ENCODE measurements at regions not wholly inside any gene's neighbourhood (a gene's known extent, or its start where the extent isn't known, plus 50 kb on each side); places are given as distances from the start of the nearest gene placed in this dataset.
"Not testable (repeated sequence)": the region's sequence is repeated elsewhere in the genome, so short reads cannot be mapped to it uniquely, and the experiment has no call there.

DNA sequence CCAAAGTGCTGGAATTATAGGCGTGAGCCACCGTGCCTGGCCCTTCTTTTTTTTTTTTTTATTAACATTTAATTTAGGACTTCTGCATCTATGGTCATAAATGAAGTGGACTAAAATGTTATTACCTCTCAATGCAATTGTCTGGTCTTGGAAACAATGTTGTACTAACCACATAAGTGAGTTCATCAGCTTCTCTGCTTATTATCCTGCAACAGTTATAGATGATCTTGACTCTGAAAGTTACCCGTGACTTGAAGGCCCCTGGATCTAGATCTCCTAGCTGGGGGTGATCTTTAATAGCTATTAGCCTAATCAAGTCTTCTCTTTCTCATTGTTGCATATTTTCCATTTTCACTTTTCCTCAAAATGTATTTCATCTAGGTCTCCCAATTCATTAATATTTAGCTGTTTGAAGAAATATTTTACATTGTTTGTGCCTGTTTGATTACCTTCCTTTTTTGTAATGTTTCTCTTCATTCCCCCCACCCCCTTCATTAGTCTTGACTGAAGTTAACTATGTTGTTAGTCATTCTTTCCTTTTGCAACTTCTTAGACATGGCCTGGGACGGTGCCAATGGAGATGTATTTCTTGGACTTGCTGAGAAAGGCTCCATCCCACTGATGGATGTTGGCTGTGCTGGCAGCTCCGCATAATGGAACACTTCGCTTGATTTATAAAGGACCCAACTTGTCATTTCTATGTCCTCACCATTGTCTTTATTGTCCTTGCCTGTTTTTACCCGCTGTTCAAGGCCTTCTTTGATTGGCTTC lies 141.6 kb upstream of the RIOK3 start:
- DNase-seq, result no peak

DNA sequence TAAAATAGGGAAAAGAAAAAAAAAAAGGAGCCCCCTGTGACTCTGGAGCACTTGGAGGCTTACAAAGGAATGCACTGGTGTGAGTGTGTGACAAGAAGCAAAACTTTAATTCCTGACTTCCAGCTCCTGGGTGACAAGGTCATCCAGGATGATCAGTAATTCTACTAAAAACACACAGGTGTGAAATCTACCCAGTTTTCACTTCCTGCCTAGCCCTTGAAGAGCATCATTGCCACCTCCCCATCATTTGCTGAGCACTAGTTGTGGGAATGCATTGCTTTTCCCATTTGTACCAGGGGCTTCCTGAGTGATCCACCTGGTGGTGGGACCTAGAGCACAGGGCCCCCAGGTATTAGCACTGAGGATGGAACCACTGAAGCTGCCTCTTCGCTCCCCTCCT lies 139.7 kb upstream of the RIOK3 start:
- no peak for DNase-seq

DNA sequence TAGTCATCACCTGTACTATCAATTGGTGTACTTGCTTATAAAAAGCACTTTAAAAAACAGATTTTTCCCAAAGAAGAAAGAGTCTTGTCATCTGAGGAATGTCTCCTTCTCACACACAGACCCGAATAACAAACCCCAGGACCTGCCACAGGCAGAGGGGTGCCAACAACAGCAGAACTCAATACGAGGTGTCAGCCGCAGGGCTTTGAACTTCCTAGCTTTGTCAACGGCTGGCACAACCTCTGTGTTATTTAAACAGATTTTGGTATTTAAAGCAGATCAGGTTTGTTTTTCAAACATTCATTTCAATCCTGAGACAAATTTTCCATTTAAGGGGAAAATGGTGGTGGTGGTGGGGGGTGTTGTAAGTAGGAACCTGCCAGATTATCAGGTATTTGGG lies 138.4 kb upstream of the RIOK3 start:
- no peak for DNase-seq

DNA sequence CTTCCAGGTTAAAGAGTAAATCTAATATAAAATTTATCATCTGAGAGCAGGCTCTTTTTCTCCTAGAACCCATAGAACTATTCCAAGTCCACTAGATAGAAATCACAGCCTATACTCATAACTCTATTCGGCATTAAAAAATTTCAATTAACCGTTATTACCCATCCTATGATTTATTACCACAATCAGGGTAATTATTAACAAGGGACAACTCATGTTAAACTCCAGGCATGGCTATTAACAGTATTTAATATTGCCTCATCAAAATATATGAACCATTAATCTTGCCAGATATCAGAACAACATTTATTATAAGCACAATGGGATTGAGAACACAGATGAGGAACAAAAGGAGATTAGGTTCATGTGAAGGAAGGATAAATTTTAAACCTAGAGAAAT lies 136.8 kb upstream of the RIOK3 start:
- no peak for DNase-seq

DNA sequence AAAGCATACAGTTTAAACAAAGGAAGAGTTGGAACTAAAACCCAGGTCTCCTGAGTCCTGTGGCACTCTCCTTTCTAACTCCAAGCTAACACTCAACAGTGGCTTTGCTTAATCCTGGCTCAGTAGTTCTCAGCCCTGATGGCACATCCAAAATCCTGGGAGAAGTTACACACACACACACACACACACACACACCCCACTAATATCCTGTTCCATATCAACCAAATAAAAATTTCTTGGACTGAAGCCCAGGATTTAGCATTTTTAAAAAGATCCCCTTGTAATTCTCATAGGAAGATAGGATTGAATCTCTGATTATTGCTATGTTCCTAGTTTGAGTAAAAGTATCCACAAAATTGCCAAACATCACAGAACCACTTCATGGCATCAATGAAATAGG lies 136.1 kb upstream of the RIOK3 start:
- no peak for DNase-seq

DNA sequence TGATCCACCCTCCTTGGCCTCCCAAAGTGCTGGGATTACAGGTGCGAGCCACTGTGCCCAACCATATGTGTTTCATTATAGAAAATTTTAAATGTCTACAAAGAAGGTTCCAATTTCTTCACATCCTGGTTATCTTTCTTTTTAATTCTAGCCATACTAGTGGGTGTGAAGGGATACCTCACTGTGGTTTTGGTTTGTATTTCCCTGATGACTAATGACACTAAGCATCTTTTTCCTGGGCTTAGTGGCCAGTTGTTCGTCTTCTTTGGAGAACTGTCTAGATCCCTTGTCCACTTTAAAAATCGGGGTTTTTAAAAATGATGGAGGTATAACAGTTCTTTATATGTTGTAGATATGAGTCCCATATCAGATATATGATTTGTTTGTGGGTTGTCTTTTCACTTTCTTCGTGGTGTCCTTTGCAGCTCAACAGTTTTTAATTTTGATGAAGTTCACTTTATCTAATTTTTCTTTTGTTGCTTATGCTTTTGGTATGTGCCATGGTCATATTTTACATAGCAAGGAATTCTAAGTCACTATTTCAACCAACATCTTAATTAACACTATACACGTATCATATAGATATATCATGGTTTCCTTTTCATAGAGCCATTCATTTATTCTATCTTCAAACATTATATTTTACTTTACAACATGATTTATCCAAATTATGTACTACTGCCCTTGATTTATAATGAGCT lies 135.0 kb upstream of the RIOK3 start:
- DNase-seq, result no peak

DNA sequence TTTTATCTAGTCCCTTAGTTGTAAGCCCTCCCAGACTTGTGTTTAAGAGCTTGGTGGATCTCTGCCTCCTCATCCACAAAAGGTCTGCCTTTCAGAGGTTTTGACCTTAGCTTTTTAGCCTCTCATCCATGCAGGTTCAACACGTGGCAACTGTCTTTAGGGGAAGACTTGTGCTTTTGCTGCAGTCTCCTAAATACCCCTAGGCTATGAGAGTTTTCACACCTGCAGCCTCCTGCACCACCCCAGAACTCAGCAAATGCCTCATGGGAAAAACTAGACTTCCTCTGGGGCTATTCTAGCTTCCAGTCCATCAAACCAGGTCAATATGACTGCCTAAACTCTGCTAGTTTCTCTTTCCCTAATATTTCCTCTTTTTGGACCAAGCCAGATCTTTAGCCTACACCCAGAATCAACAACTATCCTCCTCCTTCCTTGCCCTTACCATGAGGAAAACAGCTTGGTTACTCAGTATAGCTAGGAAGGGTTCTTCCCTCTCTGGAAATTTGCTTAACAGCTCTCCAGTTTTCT lies 132.3 kb upstream of the RIOK3 start:
- no peak for DNase-seq

DNA sequence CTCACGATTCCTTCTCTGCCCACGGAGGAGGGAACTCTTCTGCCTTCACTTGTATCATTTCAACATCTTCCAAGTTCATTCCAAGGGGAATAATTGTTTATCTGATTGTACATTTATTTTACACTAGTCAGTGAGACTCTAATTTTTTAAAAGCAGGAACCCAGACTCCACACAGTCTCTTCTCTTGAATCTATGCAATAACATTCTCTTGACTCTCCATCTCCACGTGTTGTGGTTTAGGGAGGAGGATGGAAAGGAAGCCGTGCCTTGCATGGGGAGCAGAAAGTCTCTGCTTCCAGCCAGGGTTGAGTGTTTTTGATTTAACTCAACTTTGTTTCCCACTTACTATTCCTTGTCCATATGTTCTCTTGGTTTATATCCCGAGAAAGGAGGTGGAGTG lies 131.1 kb upstream of the RIOK3 start:
- no peak for DNase-seq

DNA sequence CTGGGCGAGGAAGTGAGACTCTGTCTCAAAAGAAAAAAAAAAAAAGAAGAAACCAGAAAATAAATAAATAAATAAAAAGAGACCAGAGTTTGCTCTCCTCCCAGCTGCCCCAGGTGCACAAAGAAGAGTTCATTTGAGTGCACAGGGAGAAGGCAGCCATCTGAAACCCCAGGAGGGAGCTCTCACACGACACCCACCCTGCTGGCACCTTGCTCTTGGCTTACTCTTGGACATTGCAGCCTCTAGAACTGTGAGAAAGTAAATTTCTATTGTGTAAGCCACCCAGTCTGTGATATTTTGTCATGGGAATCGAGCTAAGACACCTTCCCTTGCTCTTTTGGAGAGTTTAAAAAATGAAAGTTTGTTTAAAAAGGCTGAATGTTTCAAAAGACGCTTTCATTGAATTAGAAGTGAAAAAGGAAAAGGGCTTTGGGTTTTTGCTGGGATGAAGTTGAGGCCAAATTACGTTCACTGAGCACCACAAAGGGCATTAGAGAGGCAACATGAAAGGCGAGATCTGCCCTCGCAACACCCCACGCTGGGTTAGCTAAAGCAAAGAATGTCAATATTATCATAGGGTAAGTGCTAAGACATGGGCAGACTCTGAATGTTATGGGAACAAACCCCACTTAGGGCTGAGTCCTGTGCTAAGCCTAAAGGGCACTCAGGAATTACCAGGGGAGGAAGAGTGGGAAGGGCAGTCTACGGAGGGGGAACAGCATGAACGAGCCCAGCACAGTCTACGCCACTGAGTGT lies 128.9 kb upstream of the RIOK3 start:
- no peak for DNase-seq

DNA sequence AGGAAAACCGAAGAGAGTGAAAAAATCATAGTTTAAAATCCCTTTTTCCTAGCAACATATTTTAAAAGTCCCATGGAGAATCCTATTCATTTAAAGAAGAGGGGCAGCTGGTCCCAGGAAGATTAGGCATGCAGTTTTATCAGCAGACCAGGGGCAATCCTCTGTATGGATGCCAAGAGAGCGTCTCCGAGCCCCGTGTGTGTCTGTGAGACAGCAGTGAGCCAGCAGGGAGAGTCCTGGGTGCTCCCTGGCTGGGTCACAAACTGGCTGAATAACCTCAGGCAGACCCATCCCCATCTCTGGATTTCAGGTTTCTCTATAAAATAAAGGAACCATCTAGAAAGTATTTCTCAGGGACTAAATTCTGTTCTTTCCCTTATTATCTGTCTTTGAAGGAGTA lies 128.2 kb upstream of the RIOK3 start:
- no peak for DNase-seq

DNA sequence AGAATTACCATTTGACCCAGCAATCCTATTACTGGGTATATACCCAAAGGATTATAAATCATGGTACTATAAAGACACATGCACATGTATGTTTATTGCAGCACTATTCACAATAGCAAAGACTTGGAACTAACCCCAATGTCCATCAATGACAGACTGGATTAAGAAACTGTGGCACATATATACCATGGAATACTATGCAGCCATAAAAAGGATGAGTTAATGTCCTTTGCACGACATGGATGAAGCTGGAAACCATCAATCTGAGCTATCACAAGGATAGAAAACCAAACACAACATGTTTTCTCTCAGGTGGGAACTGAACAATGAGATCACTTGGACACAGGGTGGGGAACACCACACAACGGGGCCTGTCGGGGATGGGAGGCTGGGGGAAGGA lies 123.4 kb upstream of the RIOK3 start:
- not testable (repeated sequence) for DNase-seq

DNA sequence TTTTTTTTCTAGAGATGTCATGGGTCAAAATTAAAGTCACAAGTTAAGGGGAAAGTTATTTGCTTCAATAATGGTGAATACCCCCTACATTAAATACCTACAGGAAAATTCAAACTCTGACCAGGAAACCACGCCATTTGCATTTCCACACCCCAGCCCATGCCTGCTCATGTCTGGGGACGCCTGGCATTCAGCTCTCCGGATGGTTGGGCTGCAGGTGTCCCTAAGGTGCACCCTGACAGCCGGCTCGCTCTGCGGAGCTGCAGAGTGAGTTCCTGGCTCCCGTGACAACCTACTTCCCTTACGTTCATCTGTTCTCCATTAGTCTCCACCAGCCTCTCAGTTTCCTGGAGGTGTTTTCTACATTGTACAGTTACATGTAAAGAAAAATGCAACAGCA lies 122.7 kb upstream of the RIOK3 start:
- no peak for DNase-seq

DNA sequence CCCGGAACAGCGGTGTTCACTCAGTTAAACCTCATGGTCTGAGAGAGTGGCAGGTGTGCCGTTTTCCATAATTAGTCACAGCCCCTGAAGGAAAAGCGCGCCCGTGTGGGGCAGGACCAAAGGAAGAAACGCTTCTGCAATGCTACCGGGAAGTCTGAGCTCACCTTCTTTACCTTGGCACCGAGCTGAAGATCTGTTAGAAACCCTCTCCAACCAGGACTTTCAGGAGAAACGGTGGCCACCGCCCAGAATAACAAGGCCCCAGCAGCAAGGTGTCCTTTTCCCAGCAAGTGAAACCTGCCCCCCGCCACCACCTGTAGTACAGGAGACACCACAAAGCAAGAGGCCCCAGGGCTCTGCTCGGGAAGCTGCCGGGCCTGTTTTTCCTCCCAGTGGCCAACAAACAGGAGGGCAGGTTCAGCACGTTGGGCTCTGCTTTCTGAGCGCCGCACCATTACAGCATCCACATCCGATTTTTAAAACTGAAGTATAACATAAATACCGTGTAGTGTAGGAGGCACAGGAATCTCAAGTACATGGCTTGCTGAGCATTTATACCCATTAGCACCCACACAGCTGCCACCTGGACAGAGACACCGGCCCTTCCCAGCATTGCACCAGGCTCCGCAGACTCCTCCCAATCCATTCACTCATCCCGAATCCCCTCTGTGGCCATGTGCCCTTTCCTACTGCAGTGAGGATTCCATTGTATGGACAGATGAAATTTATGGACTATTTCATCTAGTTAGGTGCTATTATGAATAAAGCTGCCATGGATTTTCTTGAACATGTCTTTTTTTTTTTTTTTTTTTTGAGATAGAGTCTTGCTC lies 121.8 kb upstream of the RIOK3 start:
- DNase-seq, result no peak

DNA sequence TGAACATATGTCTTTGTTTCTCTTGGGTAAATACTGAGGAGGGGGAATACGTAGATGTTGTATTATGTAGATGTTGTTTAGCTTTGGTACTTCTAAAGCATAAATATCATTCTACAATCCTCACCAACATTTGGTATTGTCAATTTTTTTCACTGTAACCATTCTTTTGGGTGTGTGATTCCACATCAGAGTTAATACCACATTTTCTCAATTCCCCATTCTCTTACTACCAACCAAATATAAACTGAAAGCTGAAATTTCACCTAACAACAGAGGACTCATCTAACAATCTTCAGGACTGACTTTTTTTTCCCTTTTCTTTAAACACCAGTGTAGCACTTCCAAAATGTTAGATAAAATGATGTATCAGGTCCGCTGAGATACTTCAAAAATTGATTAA lies 120.7 kb upstream of the RIOK3 start:
- DNase-seq, result no peak

DNA sequence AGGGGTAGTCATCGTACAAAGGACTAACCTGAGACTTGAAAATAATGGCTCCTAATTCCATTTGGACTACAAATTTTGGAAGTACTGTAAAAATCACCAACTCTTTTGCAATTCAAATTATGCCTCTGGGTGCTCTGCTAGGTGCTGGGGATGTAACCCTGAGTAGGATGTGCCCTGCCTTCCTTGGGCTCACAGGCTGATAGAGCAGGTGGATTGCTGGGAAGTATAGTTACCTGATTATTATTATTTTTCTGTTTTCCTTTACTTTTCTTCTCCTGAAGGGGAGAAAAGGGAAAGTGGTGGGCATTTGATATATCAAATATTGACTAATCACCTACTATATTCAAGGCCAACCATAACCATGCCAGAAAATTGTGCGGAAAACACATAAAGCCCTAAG lies 119.3 kb upstream of the RIOK3 start:
- DNase-seq, result no peak

DNA sequence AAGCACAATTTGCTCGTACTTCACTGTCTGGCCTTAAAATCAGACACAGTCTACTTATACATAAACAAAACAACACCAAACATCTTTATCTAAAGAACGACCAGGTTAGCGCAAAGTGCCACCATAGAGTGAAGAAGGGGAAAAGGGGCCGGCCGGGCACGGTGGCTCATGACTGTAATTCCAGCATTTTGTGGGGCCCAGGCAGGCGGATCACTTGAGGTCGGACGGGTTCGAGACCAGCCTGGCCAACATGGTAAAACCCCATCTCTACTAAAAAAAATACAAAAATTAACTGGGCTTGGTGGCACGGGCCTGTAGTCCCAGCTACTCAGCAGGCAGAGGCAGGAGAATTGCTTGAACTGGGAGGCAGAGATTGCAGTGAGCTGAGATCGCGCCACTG lies 118.5 kb upstream of the RIOK3 start:
- DNase-seq, result no peak

DNA sequence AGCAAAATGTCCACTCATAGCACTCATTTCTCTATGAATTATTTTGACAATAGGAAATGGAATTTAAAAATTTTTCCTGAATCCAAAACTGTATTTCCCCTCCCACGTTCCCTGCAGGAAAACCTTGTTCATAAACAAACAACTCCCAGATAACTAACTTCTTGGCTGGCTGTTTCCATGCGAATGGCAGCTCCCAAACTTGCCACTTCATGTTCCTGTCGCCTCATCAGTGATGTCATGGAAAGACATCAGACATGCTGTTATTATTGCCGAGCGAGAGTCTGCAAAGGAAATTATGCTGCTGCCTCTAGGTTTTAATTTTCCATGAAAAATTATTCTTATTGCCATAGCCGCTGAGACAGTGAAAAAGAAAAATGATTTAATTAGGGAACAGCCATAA lies 117.0 kb upstream of the RIOK3 start:
- no peak for DNase-seq

DNA sequence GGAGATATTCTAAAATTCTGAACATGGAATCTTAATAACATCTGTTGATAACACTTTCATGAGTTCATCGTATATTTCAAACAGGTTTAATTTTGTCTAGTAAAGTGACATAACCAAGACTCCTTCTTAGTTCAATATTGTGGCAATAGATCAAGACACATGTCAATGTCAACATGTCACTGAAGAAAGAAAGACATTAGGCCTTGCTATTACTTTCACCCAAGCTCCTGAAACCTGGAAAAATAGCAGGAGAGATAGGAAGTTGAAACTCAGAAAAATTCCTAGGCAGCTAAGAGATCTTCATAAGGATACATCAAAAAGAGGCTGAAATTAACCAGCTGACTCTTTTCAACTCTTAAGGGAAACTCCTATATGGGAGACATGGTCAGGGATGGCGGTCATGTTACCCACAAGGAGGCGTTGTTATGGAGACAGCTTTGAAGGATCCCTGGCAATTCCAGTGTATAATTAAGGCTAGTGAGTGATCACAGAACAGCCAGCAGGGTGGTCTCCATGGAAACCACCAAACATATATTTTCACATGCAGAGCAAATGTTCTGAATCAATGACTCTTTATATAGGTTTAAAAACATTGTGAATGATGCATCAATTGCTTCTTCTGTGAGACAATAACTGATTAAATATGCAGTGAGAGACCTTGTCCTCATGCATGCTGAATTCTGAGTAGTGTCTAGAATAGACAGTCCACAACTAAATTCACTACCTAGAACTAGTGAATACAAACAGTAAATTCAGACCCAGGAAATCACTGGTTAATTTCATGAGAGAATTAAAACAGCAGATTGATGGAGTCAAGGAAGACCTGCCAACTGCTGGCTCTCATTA lies 115.3 kb upstream of the RIOK3 start:
- no peak for DNase-seq

DNA sequence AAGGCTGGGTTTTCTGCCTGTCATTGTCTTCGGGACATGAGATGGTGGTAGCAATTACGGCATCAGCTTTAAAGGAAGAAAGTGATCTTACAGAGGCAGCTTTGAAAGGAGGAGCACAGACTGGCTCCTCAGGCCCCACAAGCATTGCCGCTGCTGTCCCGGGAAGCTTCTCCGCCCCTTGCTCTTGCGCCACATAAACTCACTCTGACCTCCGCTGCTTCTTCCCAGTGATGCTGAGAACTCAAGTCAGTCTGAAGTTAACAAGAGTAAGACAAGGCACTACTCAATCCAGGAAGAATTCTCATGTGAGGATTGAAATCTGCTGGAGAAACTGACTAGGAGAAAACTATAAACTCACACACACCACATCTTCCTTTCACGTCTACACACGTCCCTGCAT lies 112.4 kb upstream of the RIOK3 start:
- DNase-seq, result no peak

DNA sequence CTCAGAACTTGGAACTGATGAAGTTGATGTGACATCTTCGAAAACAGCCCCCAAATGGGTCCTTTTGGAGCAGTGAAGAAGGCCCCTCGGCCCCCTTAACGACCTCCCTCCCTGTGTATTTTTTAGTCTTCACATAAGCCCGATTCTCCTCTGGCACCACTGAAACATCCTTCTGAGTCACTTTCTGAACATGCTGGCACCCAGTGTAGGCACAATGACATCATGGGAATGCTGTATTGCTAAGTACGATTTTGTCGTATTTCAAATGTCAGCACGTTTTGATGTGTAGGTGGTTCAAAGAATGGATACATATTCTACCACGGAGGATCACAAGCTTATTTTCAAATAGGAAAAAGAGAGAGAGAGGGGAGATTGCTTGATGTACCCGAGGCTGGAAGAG lies 111.7 kb upstream of the RIOK3 start:
- DNase-seq, result no peak

DNA sequence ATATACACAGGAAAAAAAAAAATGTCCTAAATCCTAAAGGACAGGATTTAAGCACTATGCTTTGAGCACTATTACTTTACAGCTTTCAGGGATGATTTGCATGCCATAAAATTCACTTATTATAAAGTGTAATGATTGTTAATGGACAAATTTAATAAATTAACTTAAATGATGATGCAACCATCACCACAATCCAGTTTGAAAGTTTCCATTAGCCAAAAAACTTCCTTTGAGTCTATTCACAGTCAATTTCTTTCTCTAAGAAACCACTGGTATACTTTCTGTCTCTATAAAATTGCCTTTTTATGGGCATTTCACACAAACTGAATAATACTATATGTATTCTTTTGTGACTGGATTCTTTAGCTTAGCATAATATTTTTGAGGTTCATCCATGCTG lies 111.1 kb upstream of the RIOK3 start:
- DNase-seq, result no peak

DNA sequence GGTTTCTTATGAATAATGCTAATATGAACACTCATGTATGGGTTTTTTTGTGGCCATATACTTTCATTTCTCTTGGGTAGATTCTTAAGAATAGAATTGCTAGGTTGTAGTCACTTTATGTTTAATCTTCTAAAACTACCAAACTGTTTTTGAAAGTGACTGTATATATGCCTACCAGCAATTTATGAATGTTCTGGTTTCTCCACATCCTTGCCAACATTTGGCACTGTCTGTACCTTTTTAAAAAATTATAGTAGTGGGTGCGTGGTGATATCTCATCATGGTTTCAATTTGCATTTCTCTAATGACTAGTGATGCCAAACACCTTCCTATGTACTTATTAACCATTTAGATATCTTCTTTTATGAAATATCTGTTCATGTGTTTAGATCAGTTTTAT lies 110.6 kb upstream of the RIOK3 start:
- DNase-seq, result no peak

Measured in CD4-positive, alpha-beta T cell treated with Interleukin-17A for 4 hours (primary cell).